CD14-positive monocyte (primary cell): ENCODE measurements at regions not wholly inside any gene's neighbourhood (a gene's known extent, or its start where the extent isn't known, plus 50 kb on each side); places are given as distances from the start of the nearest gene placed in this dataset.

ENCODE experiments used
- DNase-seq, 3 donors: peaks; one replicate each; pipeline ENCODE4 v3.0.0-alpha.2; 2011 to 2022
- H2AFZ ChIP-seq: 2 replicates; pipeline ENCODE4 v1.6.0; 2012; ENCODE audit warnings: mild to moderate bottlenecking, low read depth, low read length, inconsistent platforms; ENCODE audit not compliant: insufficient read depth, poor library complexity, severe bottlenecking
- H3K27ac ChIP-seq, 2 donors: 1 replicate in 1 of 2; 2 replicates in 1 of 2; pipeline ENCODE4 v1.5.1; 2012 to 2013; ENCODE audit warnings: low read length in 2 of 2, control low read depth in 1 of 2, inconsistent platforms in 1 of 2, low read depth in 1 of 2, mild to moderate bottlenecking in 1 of 2
- H3K27me3 ChIP-seq, 2 donors: one replicate each; pipeline versions ENCODE4 v1.6.0 to v1.6.1; 2011 to 2013; ENCODE audit warnings: low read length in 2 of 2; ENCODE audit not compliant: control insufficient read depth in 2 of 2, insufficient read depth in 2 of 2
- H3K36me3 ChIP-seq, 2 donors: replicated peaks in 1 of 2; 1 replicate in 1 of 2; 2 replicates in 1 of 2; pipeline versions ENCODE4 v1.5.1 to v1.6.1; 2012 to 2013; ENCODE audit warnings: low read length in 2 of 2, control low read depth in 1 of 2, inconsistent platforms in 1 of 2, mild to moderate bottlenecking in 1 of 2; ENCODE audit not compliant: insufficient read depth in 2 of 2, control insufficient read depth in 1 of 2
- H3K4me1 ChIP-seq, 2 donors: 1 replicate in 1 of 2; 2 replicates in 1 of 2; pipeline versions ENCODE4 v1.5.1 to v1.6.1; 2012 to 2013; ENCODE audit warnings: low read length in 2 of 2, control low read depth in 1 of 2, inconsistent platforms in 1 of 2, mild to moderate bottlenecking in 1 of 2, moderate library complexity in 1 of 2; ENCODE audit not compliant: insufficient read depth in 2 of 2, control insufficient read depth in 1 of 2
- H3K4me2 ChIP-seq: replicated peaks from 2 replicates; pipeline ENCODE3; 2012; ENCODE audit warnings: low read length, moderate library complexity, mild to moderate bottlenecking; ENCODE audit not compliant: poor library complexity, severe bottlenecking; ENCODE audit errors: extremely low read depth
- H3K4me3 ChIP-seq, 3 experiments: fragments of 200-600 bp in 1 of 3; sonication (generic) in 1 of 3; replicated peaks in 1 of 3; 1 replicate in 2 of 3; 2 replicates in 1 of 3; pipeline ENCODE4 v1.5.1; 2011 to 2013; ENCODE audit warnings: low read length in 3 of 3, mild to moderate bottlenecking in 3 of 3, control low read depth in 2 of 3, low read depth in 2 of 3, inconsistent platforms in 1 of 3, moderate library complexity in 1 of 3
- H3K79me2 ChIP-seq: 2 replicates; pipeline ENCODE4 v1.6.0; 2012; ENCODE audit warnings: mild to moderate bottlenecking, control low read depth, inconsistent platforms, low read length, moderate library complexity; ENCODE audit not compliant: insufficient read depth
- H3K9ac ChIP-seq: 2 replicates; pipeline ENCODE4 v1.6.0; 2017; ENCODE audit warnings: low read length, mild to moderate bottlenecking; ENCODE audit not compliant: insufficient read depth, poor library complexity, severe bottlenecking
- H3K9me3 ChIP-seq, 2 donors: replicated peaks in 1 of 2; 1 replicate in 1 of 2; 2 replicates in 1 of 2; pipeline versions ENCODE4 v1.5.1 to v1.6.1; 2012 to 2013; ENCODE audit warnings: low read length in 2 of 2, control low read depth in 1 of 2; ENCODE audit not compliant: control insufficient read depth in 1 of 2, insufficient read depth in 1 of 2
- H4K20me1 ChIP-seq: 2 replicates; pipeline ENCODE4 v1.6.0; 2012; ENCODE audit warnings: mild to moderate bottlenecking, low read length, control low read depth, moderate library complexity; ENCODE audit not compliant: insufficient read depth
- H3K27ac Mint-ChIP-seq, 7 donors: one replicate each; pipeline ENCODE4 v1.8.0; 2020; ENCODE audit warnings: mild to moderate bottlenecking in 7 of 7, mixed read lengths in 7 of 7, moderate library complexity in 6 of 7, inconsistent platforms in 2 of 7
- H3K27me3 Mint-ChIP-seq, 3 donors: one replicate each; pipeline ENCODE4 v1.8.0; 2021 to 2022; ENCODE audit warnings: low read depth in 3 of 3, mild to moderate bottlenecking in 3 of 3, mixed read lengths in 3 of 3, moderate library complexity in 3 of 3, inconsistent platforms in 1 of 3
- H3K36me3 Mint-ChIP-seq, 2 donors: one replicate each; pipeline ENCODE4 v1.8.0; 2020; ENCODE audit warnings: mixed read lengths in 2 of 2, inconsistent platforms in 1 of 2, mild to moderate bottlenecking in 1 of 2
- H3K4me1 Mint-ChIP-seq: one replicate; pipeline ENCODE4 v1.8.0; 2020; ENCODE audit warnings: mild to moderate bottlenecking, mixed read lengths
- H3K4me3 Mint-ChIP-seq, 2 donors: one replicate each; pipeline ENCODE4 v1.8.0; 2020; ENCODE audit warnings: mild to moderate bottlenecking in 2 of 2, mixed read lengths in 2 of 2, moderate library complexity in 1 of 2
- H3K9me3 Mint-ChIP-seq, 7 donors: one replicate each; pipeline ENCODE4 v1.8.0; 2020 to 2022; ENCODE audit warnings: mixed read lengths in 7 of 7, mild to moderate bottlenecking in 6 of 7, moderate library complexity in 6 of 7, inconsistent platforms in 2 of 7
- WGBS: methylation state at CpG from one replicate; pipeline ENCODE4 v1.1.5; 2013; ENCODE audit warnings: missing lambda C conversion rate; ENCODE audit not compliant: insufficient coverage; 5-methylcytosine and 5-hydroxymethylcytosine counted together
- intact Hi-C, 2 donors: fragments of 100-400 bp; cut with micrococcal nuclease; formaldehyde crosslinking; loops; one replicate each; pipeline versions ENCODE4 v1.15.0 to v1.15.1; 2023
- TF ChIP-seq, protein P1 (sequence below): fragments of 200-600 bp; IDR thresholded peaks from one replicate; pipeline ENCODE4 v1.8.0; 2022; ENCODE audit warnings: antibody characterized with exemption, mild to moderate bottlenecking

DNA sequence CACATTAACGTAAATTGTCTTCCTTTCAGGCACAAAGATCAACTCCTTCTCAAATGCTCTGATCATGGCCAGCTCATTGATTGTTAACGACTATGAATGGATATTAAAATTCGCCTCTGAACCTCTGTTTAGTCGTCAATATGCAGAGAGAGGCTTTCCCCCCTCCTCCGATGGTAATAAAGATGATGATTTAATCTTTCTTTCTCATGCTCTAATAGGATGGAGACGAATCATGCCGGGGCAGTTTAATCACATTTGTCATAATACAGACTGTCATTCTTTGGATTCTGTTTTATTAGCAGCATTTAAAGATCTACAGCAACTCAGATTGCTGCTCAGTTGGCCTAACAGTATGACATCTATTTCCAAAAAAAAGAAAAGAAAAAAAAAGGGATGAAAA is 132.9 kb downstream of the SREK1 start:
- intact Hi-C loops: no loop called here
- Mint-ChIP-seq H3K36me3 (no peaks in the 10 kb centered on the region), H3K9me3 (peaks cover 6 to 17% (median 13%) of the 10 kb centered on the region in 7 donors), H3K4me1 (peaks cover 19% of the 10 kb centered on the region), H3K4me3 (no peak overlapping the region), H3K27ac (no peak overlapping the region), H3K27me3 (peaks cover 5 to 14% (median 9%) of the 10 kb centered on the region in 3 donors)
- Histone ChIP-seq H3K4me3 (no peak overlapping the region), H4K20me1 (no peaks in the 10 kb centered on the region), H3K9ac (no peak overlapping the region), H3K9me3 (no peaks in the 10 kb centered on the region), H3K79me2 (no peaks in the 10 kb centered on the region), H3K27me3 (no peaks in the 10 kb centered on the region), H3K36me3 (no peaks in the 10 kb centered on the region), H2AFZ (no peak overlapping the region), H3K27ac (no peak overlapping the region), H3K4me1 (peaks cover 8 to 20% of the 10 kb centered on the region in 2 donors), H3K4me2 (no peak overlapping the region)
- no CpG with 5 or more reads among the region's 7 CpGs for WGBS
- DNase-seq: no peak
- TF ChIP-seq, protein P1, sequence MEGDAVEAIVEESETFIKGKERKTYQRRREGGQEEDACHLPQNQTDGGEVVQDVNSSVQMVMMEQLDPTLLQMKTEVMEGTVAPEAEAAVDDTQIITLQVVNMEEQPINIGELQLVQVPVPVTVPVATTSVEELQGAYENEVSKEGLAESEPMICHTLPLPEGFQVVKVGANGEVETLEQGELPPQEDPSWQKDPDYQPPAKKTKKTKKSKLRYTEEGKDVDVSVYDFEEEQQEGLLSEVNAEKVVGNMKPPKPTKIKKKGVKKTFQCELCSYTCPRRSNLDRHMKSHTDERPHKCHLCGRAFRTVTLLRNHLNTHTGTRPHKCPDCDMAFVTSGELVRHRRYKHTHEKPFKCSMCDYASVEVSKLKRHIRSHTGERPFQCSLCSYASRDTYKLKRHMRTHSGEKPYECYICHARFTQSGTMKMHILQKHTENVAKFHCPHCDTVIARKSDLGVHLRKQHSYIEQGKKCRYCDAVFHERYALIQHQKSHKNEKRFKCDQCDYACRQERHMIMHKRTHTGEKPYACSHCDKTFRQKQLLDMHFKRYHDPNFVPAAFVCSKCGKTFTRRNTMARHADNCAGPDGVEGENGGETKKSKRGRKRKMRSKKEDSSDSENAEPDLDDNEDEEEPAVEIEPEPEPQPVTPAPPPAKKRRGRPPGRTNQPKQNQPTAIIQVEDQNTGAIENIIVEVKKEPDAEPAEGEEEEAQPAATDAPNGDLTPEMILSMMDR: no peak

DNA sequence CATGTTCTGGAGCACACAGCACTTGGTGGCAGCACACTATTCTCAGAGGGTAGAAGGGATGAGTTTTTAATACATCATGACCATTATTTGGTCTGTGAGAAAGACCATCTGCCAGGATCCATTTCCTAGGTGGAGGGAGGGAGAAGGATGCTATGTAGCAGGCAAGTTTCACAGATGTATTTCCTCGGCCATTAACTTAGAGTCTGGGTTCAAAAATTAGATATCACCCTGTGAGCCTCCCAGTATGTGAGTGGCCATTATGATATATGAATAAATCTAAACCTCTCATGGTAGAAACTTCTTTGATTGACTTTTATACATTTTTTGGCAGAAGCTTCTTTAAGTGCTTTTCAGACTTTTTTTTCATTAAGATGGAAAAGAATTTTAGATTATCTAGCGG is 133.9 kb downstream of the SREK1 start:
- TF ChIP-seq, protein P1: no peak
- H3K36me3 ChIP-seq: no peaks in the 10 kb centered on the region
- H2AFZ ChIP-seq: no peak overlapping the region
- H3K4me3 ChIP-seq: no peak overlapping the region
- Mint-ChIP-seq H3K36me3 (no peaks in the 10 kb centered on the region), H3K27ac (no peak overlapping the region), H3K4me3 (no peak overlapping the region), H3K9me3 (peaks cover 6 to 17% (median 13%) of the 10 kb centered on the region in 7 donors), H3K27me3 (peaks cover 5 to 11% (median 9%) of the 10 kb centered on the region in 3 donors), H3K4me1 (peaks cover 21% of the 10 kb centered on the region)
- H3K27me3 ChIP-seq: no peaks in the 10 kb centered on the region
- no peak overlapping the region for H3K27ac ChIP-seq
- DNase-seq: no peak
- H3K9me3 ChIP-seq: no peaks in the 10 kb centered on the region
- WGBS: 100% methylated on average over 1 of the region's 2 CpGs
- H3K4me2 ChIP-seq: no peak overlapping the region
- intact Hi-C loops: no loop called here
- no peak overlapping the region for H3K9ac ChIP-seq
- peaks cover 8 to 20% of the 10 kb centered on the region in 2 donors for H3K4me1 ChIP-seq
- no peaks in the 10 kb centered on the region for H4K20me1 ChIP-seq
- no peaks in the 10 kb centered on the region for H3K79me2 ChIP-seq
